ENCODE measurements at regions not wholly inside any gene's neighbourhood (a gene's known extent, or its start where the extent isn't known, plus 50 kb on each side); places are given as distances from the start of the nearest gene placed in this dataset.
"Not testable (repeated sequence)": the region's sequence is repeated elsewhere in the genome, so short reads cannot be mapped to it uniquely, and the experiment has no call there.

DNA sequence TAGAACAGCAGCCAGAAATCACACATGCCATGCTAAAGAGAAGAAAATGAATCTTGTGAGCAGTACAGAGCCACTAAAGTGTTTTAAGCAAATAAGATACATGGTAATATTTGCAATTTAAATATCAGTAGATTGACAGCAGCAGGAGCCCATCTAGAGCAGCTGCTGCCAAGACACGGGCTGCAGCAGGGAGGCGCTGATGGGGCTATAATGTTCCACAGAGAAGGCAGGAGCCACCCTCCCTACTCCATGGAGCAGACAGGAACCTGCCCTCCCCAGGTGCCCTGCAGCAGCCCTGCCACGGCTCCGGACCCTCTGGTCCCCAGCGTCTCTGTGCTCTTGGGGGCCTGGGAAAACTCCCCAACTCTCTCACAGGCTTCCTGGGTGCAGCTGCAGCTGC lies 224.1 kb upstream of the ISL1 start (continued):
- TF ChIP-seq, protein P1, sequence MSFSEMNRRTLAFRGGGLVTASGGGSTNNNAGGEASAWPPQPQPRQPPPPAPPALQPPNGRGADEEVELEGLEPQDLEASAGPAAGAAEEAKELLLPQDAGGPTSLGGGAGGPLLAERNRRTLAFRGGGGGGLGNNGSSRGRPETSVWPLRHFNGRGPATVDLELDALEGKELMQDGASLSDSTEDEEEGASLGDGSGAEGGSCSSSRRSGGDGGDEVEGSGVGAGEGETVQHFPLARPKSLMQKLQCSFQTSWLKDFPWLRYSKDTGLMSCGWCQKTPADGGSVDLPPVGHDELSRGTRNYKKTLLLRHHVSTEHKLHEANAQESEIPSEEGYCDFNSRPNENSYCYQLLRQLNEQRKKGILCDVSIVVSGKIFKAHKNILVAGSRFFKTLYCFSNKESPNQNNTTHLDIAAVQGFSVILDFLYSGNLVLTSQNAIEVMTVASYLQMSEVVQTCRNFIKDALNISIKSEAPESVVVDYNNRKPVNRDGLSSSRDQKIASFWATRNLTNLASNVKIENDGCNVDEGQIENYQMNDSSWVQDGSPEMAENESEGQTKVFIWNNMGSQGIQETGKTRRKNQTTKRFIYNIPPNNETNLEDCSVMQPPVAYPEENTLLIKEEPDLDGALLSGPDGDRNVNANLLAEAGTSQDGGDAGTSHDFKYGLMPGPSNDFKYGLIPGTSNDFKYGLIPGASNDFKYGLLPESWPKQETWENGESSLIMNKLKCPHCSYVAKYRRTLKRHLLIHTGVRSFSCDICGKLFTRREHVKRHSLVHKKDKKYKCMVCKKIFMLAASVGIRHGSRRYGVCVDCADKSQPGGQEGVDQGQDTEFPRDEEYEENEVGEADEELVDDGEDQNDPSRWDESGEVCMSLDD (tag by site-specific recombination; IDR thresholded peaks at IDR 0.05) = no peak
- TF ChIP-seq FEZF1 (tag by site-specific recombination; IDR thresholded peaks at IDR 0.05) = no peak

GRCh38 chr5:51159606-51160005 lies 223.6 kb upstream of the ISL1 start:
- Histone ChIP-seq H3K4me3 (ENCODE audit: low read depth, low read length) (no peak overlapping the region), H3K9me3 (ENCODE audit: control insufficient read depth, insufficient read depth, low read depth, low read length) (no peaks in the 10 kb centered on the region; the same call in none of the 2 replicates), H3K4me1 (ENCODE audit: control insufficient read depth, insufficient read depth, low read length) (no peaks in the 10 kb centered on the region), H3K27ac (ENCODE audit: extremely low read depth, low read depth, low read length) (no peak overlapping the region), H3K36me3 (ENCODE audit: control insufficient read depth in 2 of 2, insufficient read depth in 1 of 2, low read length in 2 of 2) (no peaks in the 10 kb centered on the region)
- CTCF ChIA-PET = interaction anchor here (0.6 to 2.2 kb wide), 2 partner anchors 186 to 196 kb away, joined by 3 to 6 read pairs; no protein-coding TSS in a partner anchor
- POLR2A ChIA-PET = no interaction called here
- no peak for TF ChIP-seq ZNF37A (tag by site-specific recombination; IDR thresholded peaks at IDR 0.05)
- TF ChIP-seq ZFP69B (tag by site-specific recombination; IDR thresholded peaks at IDR 0.05) = no peak
- TF ChIP-seq MYNN (tag by site-specific recombination; IDR thresholded peaks at IDR 0.05; ENCODE audit: borderline replicate concordance) = no peak
- no peak for TF ChIP-seq ZNF266 (tag by site-specific recombination; IDR thresholded peaks at IDR 0.05; ENCODE audit: low read depth)
- TF ChIP-seq GLIS1 (tag by site-specific recombination; IDR thresholded peaks at IDR 0.05) = no peak
- no peak for TF ChIP-seq ZNF48 (tag by site-specific recombination; IDR thresholded peaks at IDR 0.05)
- TF ChIP-seq ZFP37 (tag by site-specific recombination; IDR thresholded peaks at IDR 0.05) = no peak
- no peak for TF ChIP-seq ZNF174 (tag by site-specific recombination; IDR thresholded peaks at IDR 0.05)
- no peak for TF ChIP-seq ZNF341 (tag by site-specific recombination; IDR thresholded peaks at IDR 0.05; ENCODE audit: low read depth)
- TF ChIP-seq ZNF704 (tag by site-specific recombination; IDR thresholded peaks at IDR 0.05) = no peak
- TF ChIP-seq KLF8 (tag by site-specific recombination; IDR thresholded peaks at IDR 0.05) = no peak
- no peak for TF ChIP-seq ZNF426 (tag by site-specific recombination; IDR thresholded peaks at IDR 0.05)
- TF ChIP-seq ZXDB (tag by site-specific recombination; IDR thresholded peaks at IDR 0.05) = no peak
- no peak for TF ChIP-seq MZF1 (tag by site-specific recombination; IDR thresholded peaks at IDR 0.05; ENCODE audit: borderline replicate concordance)
- no peak for TF ChIP-seq ZNF211 (tag by site-specific recombination; IDR thresholded peaks at IDR 0.05; ENCODE audit: low read depth)

DNA sequence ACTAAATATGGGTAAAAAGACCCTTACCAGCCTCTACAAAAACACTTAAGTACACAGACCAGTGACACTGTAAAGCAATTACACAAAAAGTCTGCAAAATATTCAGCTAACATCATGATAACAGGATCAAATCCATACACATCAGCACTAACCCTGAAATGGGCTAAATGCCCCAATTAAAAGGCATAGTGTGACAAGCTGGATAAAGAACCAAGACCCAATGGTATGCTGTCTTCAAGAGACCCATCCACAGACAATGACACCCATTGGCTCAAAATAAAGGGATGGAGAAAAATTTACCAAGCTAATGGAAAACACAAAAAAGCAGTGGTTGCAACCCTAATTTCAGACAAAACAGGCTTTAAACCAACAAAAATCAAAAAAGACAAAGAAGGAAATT lies 221.0 kb upstream of the ISL1 start:
- H3K9me3 ChIP-seq (ENCODE audit: control insufficient read depth, insufficient read depth, low read depth, low read length) = no peaks in the 10 kb centered on the region; the same call in 1 of the 2 replicates
- no peak overlapping the region for H3K27ac ChIP-seq (ENCODE audit: extremely low read depth, low read depth, low read length)
- CTCF ChIA-PET = interaction anchor here (0.6 kb wide), 1 partner anchor 12 kb away, joined by 3 read pairs; no protein-coding TSS in a partner anchor
- no peak overlapping the region for H3K4me3 ChIP-seq (ENCODE audit: low read depth, low read length)
- H3K36me3 ChIP-seq (ENCODE audit: control insufficient read depth in 2 of 2, insufficient read depth in 1 of 2, low read length in 2 of 2) = no peaks in the 10 kb centered on the region
- TF ChIP-seq SETDB1 (IDR thresholded peaks at IDR 0.05; ENCODE audit: insufficient read length, low read length) (peak; percentile 92), ZNF529 (tag by site-specific recombination; IDR thresholded peaks at IDR 0.05; ENCODE audit: insufficient replicate concordance) (peak; percentile 55), TRIM28 (IDR thresholded peaks at IDR 0.05; ENCODE audit: borderline replicate concordance, low read length) (peak; percentile 56; the same call in 1 of the 2 replicates), ZNF785 (tag by site-specific recombination; IDR thresholded peaks at IDR 0.05) (no peak)
- TF ChIP-seq, protein P2, sequence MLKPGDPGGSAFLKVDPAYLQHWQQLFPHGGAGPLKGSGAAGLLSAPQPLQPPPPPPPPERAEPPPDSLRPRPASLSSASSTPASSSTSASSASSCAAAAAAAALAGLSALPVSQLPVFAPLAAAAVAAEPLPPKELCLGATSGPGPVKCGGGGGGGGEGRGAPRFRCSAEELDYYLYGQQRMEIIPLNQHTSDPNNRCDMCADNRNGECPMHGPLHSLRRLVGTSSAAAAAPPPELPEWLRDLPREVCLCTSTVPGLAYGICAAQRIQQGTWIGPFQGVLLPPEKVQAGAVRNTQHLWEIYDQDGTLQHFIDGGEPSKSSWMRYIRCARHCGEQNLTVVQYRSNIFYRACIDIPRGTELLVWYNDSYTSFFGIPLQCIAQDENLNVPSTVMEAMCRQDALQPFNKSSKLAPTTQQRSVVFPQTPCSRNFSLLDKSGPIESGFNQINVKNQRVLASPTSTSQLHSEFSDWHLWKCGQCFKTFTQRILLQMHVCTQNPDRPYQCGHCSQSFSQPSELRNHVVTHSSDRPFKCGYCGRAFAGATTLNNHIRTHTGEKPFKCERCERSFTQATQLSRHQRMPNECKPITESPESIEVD (tag by site-specific recombination; IDR thresholded peaks at IDR 0.05) = no peak
- POLR2A ChIA-PET = no interaction called here
- no peaks in the 10 kb centered on the region for H3K4me1 ChIP-seq (ENCODE audit: control insufficient read depth, insufficient read depth, low read length)

GRCh38 chr5:51165621-51166020 lies 217.6 kb upstream of the ISL1 start:
- H3K27ac ChIP-seq (ENCODE audit: extremely low read depth, low read depth, low read length); H3K4me1 ChIP-seq (ENCODE audit: control insufficient read depth, insufficient read depth, low read length); H3K9me3 ChIP-seq (ENCODE audit: control insufficient read depth, insufficient read depth, low read depth, low read length); H3K36me3 ChIP-seq (ENCODE audit: control insufficient read depth in 2 of 2, insufficient read depth in 1 of 2, low read length in 2 of 2); H3K4me3 ChIP-seq (ENCODE audit: low read depth, low read length); CTCF ChIA-PET; POLR2A ChIA-PET: not testable (repeated sequence)
